ENCODE measurements at regions not wholly inside any gene's neighbourhood (a gene's known extent, or its start where the extent isn't known, plus 50 kb on each side); places are given as distances from the start of the nearest gene placed in this dataset.
A peak's percentile ranks its signal among the peaks of the same experiment; 100 is the strongest.
"Not testable (repeated sequence)": the region's sequence is repeated elsewhere in the genome, so short reads cannot be mapped to it uniquely, and the experiment has no call there.

DNA sequence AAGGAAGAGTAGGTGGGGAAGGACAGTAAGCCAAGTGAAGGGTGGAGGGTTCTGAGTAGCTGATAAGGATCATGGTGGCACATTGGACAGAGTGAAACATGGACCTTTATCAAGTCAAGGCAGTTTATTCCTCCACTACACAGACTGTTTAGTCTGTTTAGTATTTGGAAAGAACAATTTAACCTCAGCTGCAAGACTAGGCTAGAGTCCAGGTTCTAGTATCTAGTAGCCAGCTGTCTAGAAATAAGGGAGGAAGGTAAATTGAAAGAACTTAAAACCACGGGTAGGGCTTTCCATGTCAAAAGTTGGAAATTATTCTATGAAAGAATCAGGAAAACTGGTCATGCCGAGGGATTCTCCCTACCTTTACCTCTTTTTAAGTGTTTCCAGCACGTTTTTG, 140.1 kb upstream of the MED14 start:
- no peak overlapping the region for H3K4me3 ChIP-seq (ENCODE audit: low read depth in 1 of 2, low read length in 2 of 2)
- TF ChIP-seq, protein P1, sequence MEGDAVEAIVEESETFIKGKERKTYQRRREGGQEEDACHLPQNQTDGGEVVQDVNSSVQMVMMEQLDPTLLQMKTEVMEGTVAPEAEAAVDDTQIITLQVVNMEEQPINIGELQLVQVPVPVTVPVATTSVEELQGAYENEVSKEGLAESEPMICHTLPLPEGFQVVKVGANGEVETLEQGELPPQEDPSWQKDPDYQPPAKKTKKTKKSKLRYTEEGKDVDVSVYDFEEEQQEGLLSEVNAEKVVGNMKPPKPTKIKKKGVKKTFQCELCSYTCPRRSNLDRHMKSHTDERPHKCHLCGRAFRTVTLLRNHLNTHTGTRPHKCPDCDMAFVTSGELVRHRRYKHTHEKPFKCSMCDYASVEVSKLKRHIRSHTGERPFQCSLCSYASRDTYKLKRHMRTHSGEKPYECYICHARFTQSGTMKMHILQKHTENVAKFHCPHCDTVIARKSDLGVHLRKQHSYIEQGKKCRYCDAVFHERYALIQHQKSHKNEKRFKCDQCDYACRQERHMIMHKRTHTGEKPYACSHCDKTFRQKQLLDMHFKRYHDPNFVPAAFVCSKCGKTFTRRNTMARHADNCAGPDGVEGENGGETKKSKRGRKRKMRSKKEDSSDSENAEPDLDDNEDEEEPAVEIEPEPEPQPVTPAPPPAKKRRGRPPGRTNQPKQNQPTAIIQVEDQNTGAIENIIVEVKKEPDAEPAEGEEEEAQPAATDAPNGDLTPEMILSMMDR (IDR thresholded peaks at IDR 0.05; ENCODE audit: borderline replicate concordance, extremely low read depth, low read length, poor library complexity, severe bottlenecking): no peak
- no peak for TF ChIP-seq EZH2 (IDR thresholded peaks at IDR 0.05; ENCODE audit: borderline replicate concordance, low read depth, low read length, severe bottlenecking)
- H2AFZ ChIP-seq (ENCODE audit: low read depth, low read length): no peak overlapping the region
- H3K27ac ChIP-seq (ENCODE audit: low read length): no peak overlapping the region
- no peaks in the 10 kb centered on the region for H3K9me3 ChIP-seq (ENCODE audit: insufficient read depth, low read length, severe bottlenecking)
- no peak overlapping the region for H3K9ac ChIP-seq (ENCODE audit: low read depth, low read length)
- no peaks in the 10 kb centered on the region for H3K27me3 ChIP-seq (ENCODE audit: insufficient read depth, low read length, poor library complexity)
- DNase-seq (no peak), ATAC-seq (ENCODE audit: insufficient read depth, low read depth) (no peak)
- no peaks in the 10 kb centered on the region for H3K79me2 ChIP-seq (ENCODE audit: insufficient read depth, low read length)
- no peaks in the 10 kb centered on the region for H3K4me1 ChIP-seq (ENCODE audit: insufficient read depth, low read length)
- no peak overlapping the region for H3K4me2 ChIP-seq (ENCODE audit: insufficient read depth, low read length)
- no peaks in the 10 kb centered on the region for H4K20me1 ChIP-seq (ENCODE audit: insufficient read depth, low read length)
- H3K36me3 ChIP-seq (ENCODE audit: insufficient read depth, low read length): no peaks in the 10 kb centered on the region

DNA sequence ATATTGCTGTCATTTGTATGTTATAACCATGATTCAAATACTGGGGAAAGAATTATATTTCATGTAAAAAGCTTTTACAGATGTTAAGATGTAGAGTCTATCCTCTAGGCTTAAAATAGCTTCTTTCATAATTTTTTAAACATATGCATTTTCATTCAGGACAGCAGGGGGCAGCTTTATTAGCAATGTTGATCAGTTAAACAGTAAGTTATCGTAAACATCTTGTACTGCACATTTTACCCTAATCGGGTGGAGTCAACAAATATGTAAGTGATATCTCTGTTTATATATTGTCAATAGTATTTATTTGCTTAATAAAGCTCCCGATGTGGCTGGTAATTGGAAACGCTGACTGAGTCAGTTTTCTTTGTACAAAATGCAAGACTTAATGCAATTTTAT, 142.5 kb upstream of the MED14 start:
- Histone ChIP-seq H3K9me3 (ENCODE audit: insufficient read depth, low read length, severe bottlenecking) (no peaks in the 10 kb centered on the region), H2AFZ (ENCODE audit: low read depth, low read length) (no peak overlapping the region), H3K27me3 (ENCODE audit: insufficient read depth, low read length, poor library complexity) (no peaks in the 10 kb centered on the region), H3K4me3 (ENCODE audit: low read depth in 1 of 2, low read length in 2 of 2) (no peak overlapping the region), H3K9ac (ENCODE audit: low read depth, low read length) (no peak overlapping the region), H3K4me1 (ENCODE audit: insufficient read depth, low read length) (no peaks in the 10 kb centered on the region), H4K20me1 (ENCODE audit: insufficient read depth, low read length) (no peaks in the 10 kb centered on the region), H3K27ac (ENCODE audit: low read length) (no peak overlapping the region), H3K79me2 (ENCODE audit: insufficient read depth, low read length) (no peaks in the 10 kb centered on the region), H3K4me2 (ENCODE audit: insufficient read depth, low read length) (no peak overlapping the region), H3K36me3 (ENCODE audit: insufficient read depth, low read length) (no peaks in the 10 kb centered on the region)
- DNase-seq (peak; percentile 4), ATAC-seq (ENCODE audit: insufficient read depth, low read depth) (no peak)
- TF ChIP-seq EZH2 (IDR thresholded peaks at IDR 0.05; ENCODE audit: borderline replicate concordance, low read depth, low read length, severe bottlenecking): no peak
- TF ChIP-seq, protein P1 (IDR thresholded peaks at IDR 0.05; ENCODE audit: borderline replicate concordance, extremely low read depth, low read length, poor library complexity, severe bottlenecking): peak; percentile 52

DNA sequence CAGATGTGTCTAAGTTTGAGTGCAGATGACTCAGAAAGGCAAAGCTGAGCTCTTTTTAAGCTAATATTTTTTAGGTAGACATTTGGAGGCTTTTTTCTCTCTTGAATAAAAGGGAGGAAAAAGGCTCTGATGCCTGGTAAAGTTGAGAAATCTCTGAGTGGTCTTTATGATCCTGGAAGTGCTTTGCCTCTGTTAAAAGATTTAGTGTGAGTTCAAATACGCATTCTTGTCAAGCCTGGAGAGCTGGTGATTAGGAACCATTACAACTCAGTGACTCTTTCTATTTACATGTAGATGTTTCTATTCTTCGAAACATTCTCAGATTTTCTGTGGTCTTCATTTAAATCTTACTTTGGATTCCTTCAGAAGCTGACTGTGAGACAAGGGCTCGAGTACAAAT, 143.4 kb upstream of the MED14 start:
- H3K36me3 ChIP-seq (ENCODE audit: insufficient read depth, low read length): no peaks in the 10 kb centered on the region
- no peaks in the 10 kb centered on the region for H3K79me2 ChIP-seq (ENCODE audit: insufficient read depth, low read length)
- H3K27me3 ChIP-seq (ENCODE audit: insufficient read depth, low read length, poor library complexity): no peaks in the 10 kb centered on the region
- H3K9me3 ChIP-seq (ENCODE audit: insufficient read depth, low read length, severe bottlenecking): no peaks in the 10 kb centered on the region
- H3K27ac ChIP-seq (ENCODE audit: low read length): no peak overlapping the region
- no peak overlapping the region for H3K4me2 ChIP-seq (ENCODE audit: insufficient read depth, low read length)
- no peaks in the 10 kb centered on the region for H4K20me1 ChIP-seq (ENCODE audit: insufficient read depth, low read length)
- no peaks in the 10 kb centered on the region for H3K4me1 ChIP-seq (ENCODE audit: insufficient read depth, low read length)
- DNase-seq (no peak), ATAC-seq (ENCODE audit: insufficient read depth, low read depth) (no peak)
- H3K9ac ChIP-seq (ENCODE audit: low read depth, low read length): no peak overlapping the region
- no peak overlapping the region for H2AFZ ChIP-seq (ENCODE audit: low read depth, low read length)
- no peak for TF ChIP-seq EZH2 (IDR thresholded peaks at IDR 0.05; ENCODE audit: borderline replicate concordance, low read depth, low read length, severe bottlenecking)
- TF ChIP-seq, protein P1 (IDR thresholded peaks at IDR 0.05; ENCODE audit: borderline replicate concordance, extremely low read depth, low read length, poor library complexity, severe bottlenecking): no peak
- no peak overlapping the region for H3K4me3 ChIP-seq (ENCODE audit: low read depth in 1 of 2, low read length in 2 of 2)

DNA sequence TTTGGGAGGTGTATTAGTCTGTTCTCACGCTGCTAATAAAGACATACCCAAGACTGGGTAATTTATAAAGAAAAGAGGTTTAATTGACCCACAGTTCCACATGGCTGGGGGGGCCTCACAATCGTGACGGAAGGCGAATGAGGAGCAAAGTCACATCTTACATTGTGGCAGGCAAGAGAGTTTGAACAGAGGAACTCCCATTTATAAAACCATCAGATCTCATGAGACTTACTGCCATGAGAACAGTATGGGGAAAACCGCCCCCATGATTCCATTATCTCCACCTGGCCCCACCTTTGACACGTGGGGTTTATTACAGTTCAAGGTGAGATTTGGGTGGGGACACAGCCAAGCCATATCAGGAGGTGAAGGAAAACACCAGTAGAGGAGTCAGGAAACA, 143.8 kb upstream of the MED14 start:
- not testable (repeated sequence) for H3K4me3 ChIP-seq (ENCODE audit: low read depth in 1 of 2, low read length in 2 of 2); H3K36me3 ChIP-seq (ENCODE audit: insufficient read depth, low read length); H4K20me1 ChIP-seq (ENCODE audit: insufficient read depth, low read length); H3K27ac ChIP-seq (ENCODE audit: low read length); H3K4me1 ChIP-seq (ENCODE audit: insufficient read depth, low read length); H3K9ac ChIP-seq (ENCODE audit: low read depth, low read length); H3K79me2 ChIP-seq (ENCODE audit: insufficient read depth, low read length); H3K9me3 ChIP-seq (ENCODE audit: insufficient read depth, low read length, severe bottlenecking); H3K27me3 ChIP-seq (ENCODE audit: insufficient read depth, low read length, poor library complexity); H3K4me2 ChIP-seq (ENCODE audit: insufficient read depth, low read length); DNase-seq; ATAC-seq (ENCODE audit: insufficient read depth, low read depth); H2AFZ ChIP-seq (ENCODE audit: low read depth, low read length)
